ENCODE measurements at regions not wholly inside any gene's neighbourhood (a gene's known extent, or its start where the extent isn't known, plus 50 kb on each side); places are given as distances from the start of the nearest gene placed in this dataset.

GRCh38 chr20:1774479-1774878 lies 116.9 kb upstream of the SIRPG start:
- intact Hi-C loops (cut with micrococcal nuclease; ENCODE audit: unreplicated experiment) = no loop called here
- TF ChIP-seq, protein P1, sequence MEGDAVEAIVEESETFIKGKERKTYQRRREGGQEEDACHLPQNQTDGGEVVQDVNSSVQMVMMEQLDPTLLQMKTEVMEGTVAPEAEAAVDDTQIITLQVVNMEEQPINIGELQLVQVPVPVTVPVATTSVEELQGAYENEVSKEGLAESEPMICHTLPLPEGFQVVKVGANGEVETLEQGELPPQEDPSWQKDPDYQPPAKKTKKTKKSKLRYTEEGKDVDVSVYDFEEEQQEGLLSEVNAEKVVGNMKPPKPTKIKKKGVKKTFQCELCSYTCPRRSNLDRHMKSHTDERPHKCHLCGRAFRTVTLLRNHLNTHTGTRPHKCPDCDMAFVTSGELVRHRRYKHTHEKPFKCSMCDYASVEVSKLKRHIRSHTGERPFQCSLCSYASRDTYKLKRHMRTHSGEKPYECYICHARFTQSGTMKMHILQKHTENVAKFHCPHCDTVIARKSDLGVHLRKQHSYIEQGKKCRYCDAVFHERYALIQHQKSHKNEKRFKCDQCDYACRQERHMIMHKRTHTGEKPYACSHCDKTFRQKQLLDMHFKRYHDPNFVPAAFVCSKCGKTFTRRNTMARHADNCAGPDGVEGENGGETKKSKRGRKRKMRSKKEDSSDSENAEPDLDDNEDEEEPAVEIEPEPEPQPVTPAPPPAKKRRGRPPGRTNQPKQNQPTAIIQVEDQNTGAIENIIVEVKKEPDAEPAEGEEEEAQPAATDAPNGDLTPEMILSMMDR (IDR thresholded peaks at IDR 0.05; ENCODE audit: unreplicated experiment) = no peak
- no peak overlapping the region for H3K4me3 Mint-ChIP-seq (ENCODE audit: low read depth, unreplicated experiment)
- H3K27me3 Mint-ChIP-seq (ENCODE audit: unreplicated experiment) = peaks cover under 1% of the 10 kb centered on the region
- CTCF ChIA-PET = interaction anchor here (1.0 kb wide), 1 partner anchor 265 kb away, joined by 4 read pairs; no protein-coding TSS in a partner anchor
- H3K4me1 Mint-ChIP-seq (ENCODE audit: low read depth, unreplicated experiment) = peaks cover 12% of the 10 kb centered on the region
- no TSS peak for BruUV-seq (replicated peaks)
- no peaks in the 10 kb centered on the region for H3K9me3 Mint-ChIP-seq (ENCODE audit: low read depth, unreplicated experiment)
- no peak overlapping the region for H3K27ac Mint-ChIP-seq (ENCODE audit: unreplicated experiment)
- no peak for DNase-seq
- H3K36me3 Mint-ChIP-seq (ENCODE audit: insufficient read depth, unreplicated experiment) = peaks cover 19% of the 10 kb centered on the region

DNA sequence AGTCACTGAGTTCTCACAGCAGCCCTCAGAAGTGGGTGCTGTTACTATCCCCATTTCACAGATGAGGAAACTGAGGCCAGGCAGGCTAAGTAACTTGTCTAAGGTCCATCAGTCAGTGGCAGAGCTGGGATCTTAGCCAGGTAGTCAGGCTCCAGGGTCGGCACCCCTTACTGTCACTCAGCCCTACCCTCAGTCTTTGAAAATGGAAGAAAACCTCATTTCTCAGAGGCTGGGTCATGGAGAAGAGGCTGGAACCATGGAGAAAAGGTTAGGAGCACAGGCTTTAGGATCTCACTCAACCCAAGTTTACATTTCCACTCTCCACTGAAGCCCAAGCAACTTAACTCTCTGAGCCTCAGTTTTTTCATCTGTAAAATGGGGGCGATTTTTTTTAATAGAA lies 116.2 kb upstream of the SIRPG start:
- no peaks in the 10 kb centered on the region for H3K9me3 Mint-ChIP-seq (ENCODE audit: low read depth, unreplicated experiment)
- H3K4me3 Mint-ChIP-seq (ENCODE audit: low read depth, unreplicated experiment) = no peak overlapping the region
- BruUV-seq (replicated peaks) = no TSS peak
- CTCF ChIA-PET = interaction anchor here (1.0 kb wide), 1 partner anchor 264 kb away, joined by 4 read pairs; no protein-coding TSS in a partner anchor
- H3K27ac Mint-ChIP-seq (ENCODE audit: unreplicated experiment) = no peak overlapping the region
- peaks cover 12% of the 10 kb centered on the region for H3K4me1 Mint-ChIP-seq (ENCODE audit: low read depth, unreplicated experiment)
- H3K27me3 Mint-ChIP-seq (ENCODE audit: unreplicated experiment) = no peaks in the 10 kb centered on the region
- H3K36me3 Mint-ChIP-seq (ENCODE audit: insufficient read depth, unreplicated experiment) = peaks cover 19% of the 10 kb centered on the region
- intact Hi-C loops (cut with micrococcal nuclease; ENCODE audit: unreplicated experiment) = no loop called here
- TF ChIP-seq, protein P1 (IDR thresholded peaks at IDR 0.05; ENCODE audit: unreplicated experiment) = no peak
- no peak for DNase-seq

DNA sequence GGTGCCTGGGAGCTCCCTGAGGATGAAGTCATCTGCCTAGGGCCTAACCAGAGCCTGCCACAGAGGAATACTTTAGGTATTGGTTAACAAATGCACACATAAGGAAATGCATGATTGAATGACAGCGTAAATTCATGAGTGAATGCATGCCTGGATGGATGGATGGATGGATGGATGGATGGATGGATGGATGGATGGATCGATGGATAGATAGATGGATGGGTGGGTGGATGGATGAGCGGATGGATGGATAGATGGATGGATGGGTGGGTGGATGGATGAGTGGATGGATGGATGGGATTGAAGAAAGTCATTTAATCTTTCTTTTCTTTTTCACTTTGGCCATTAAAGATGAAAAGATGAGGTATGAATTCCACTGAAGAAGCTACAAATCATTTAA lies 111.9 kb upstream of the SIRPG start:
- intact Hi-C loops (cut with micrococcal nuclease; ENCODE audit: unreplicated experiment) = no loop called here
- CTCF ChIA-PET = no interaction called here
- H3K36me3 Mint-ChIP-seq (ENCODE audit: insufficient read depth, unreplicated experiment) = no peaks in the 10 kb centered on the region

DNA sequence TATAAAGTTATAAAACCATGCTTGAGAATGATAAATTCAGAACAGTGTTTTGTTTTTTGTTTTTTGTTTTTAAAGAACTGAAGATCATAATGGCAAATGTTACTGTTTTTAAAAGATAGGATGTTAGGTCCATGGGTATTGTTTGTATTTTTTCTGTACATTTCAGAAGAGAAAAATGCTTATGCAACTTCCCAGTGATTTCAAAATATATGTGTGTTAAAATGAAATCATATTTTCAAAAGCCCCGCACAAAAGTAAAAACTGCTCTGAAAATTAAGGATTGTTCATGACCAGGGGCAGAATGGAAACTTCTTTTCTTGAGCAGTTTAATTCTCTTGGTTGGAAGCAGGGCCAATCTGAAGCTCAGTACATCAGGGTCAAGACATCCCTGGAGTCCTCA lies 109.2 kb upstream of the SIRPG start:
- H3K27ac Mint-ChIP-seq (ENCODE audit: unreplicated experiment) = no peak overlapping the region
- H3K9me3 Mint-ChIP-seq (ENCODE audit: low read depth, unreplicated experiment) = no peaks in the 10 kb centered on the region
- BruUV-seq (replicated peaks) = no TSS peak
- intact Hi-C loops (cut with micrococcal nuclease; ENCODE audit: unreplicated experiment) = no loop called here
- no peaks in the 10 kb centered on the region for H3K36me3 Mint-ChIP-seq (ENCODE audit: insufficient read depth, unreplicated experiment)
- H3K4me3 Mint-ChIP-seq (ENCODE audit: low read depth, unreplicated experiment) = no peak overlapping the region
- TF ChIP-seq, protein P1 (IDR thresholded peaks at IDR 0.05; ENCODE audit: unreplicated experiment) = no peak
- DNase-seq = no peak
- CTCF ChIA-PET = no interaction called here
- no peaks in the 10 kb centered on the region for H3K27me3 Mint-ChIP-seq (ENCODE audit: unreplicated experiment)
- no peaks in the 10 kb centered on the region for H3K4me1 Mint-ChIP-seq (ENCODE audit: low read depth, unreplicated experiment)

More for the DNA sequence above, 111.9 kb upstream of the SIRPG start:
- no peaks in the 10 kb centered on the region for H3K4me1 Mint-ChIP-seq (ENCODE audit: low read depth, unreplicated experiment)
- H3K4me3 Mint-ChIP-seq (ENCODE audit: low read depth, unreplicated experiment) = no peak overlapping the region
- TF ChIP-seq, protein P1 (IDR thresholded peaks at IDR 0.05; ENCODE audit: unreplicated experiment) = no peak
- H3K27me3 Mint-ChIP-seq (ENCODE audit: unreplicated experiment) = no peaks in the 10 kb centered on the region
- DNase-seq = no peak
- H3K9me3 Mint-ChIP-seq (ENCODE audit: low read depth, unreplicated experiment) = no peaks in the 10 kb centered on the region
- BruUV-seq (replicated peaks) = no TSS peak
- H3K27ac Mint-ChIP-seq (ENCODE audit: unreplicated experiment) = no peak overlapping the region
